ENCODE measurements at regions not wholly inside any gene's neighbourhood (a gene's known extent, or its start where the extent isn't known, plus 50 kb on each side); places are given as distances from the start of the nearest gene placed in this dataset.

- TF ChIP-seq POLR2A (IDR thresholded peaks at IDR 0.05; ENCODE audit: low read depth, low read length) (no peak), POLR2AphosphoS5 (IDR thresholded peaks at IDR 0.05; ENCODE audit: insufficient read depth, low read depth, low read length) (no peak), CTCF (IDR thresholded peaks at IDR 0.05; ENCODE audit: extremely low read depth in 1 of 2, insufficient read depth in 1 of 2, low read depth in 1 of 2, low read length in 2 of 2) (no peak)
Measured at GRCh38 chr13:47179321-47179720, 282.5 kb upstream of the HTR2A start.
